DND-41 (cell line): ENCODE measurements at regions not wholly inside any gene's neighbourhood (a gene's known extent, or its start where the extent isn't known, plus 50 kb on each side); places are given as distances from the start of the nearest gene placed in this dataset.

Experiments used
- ATAC-seq: fragments of 200-7000 bp; cut with Tn5 transposase; 3 replicates; pipeline ENCODE4 v1.9.1; 2021; ENCODE audit warnings: low read depth; ENCODE audit not compliant: insufficient read depth
- DNase-seq: peaks from one replicate; pipeline ENCODE4 v3.0.0-alpha.2; 2020
- H2AFZ ChIP-seq: 2 replicates; pipeline ENCODE4 v1.6.0; 2012; ENCODE audit warnings: low read depth, low read length
- H3K27ac ChIP-seq: 2 replicates; pipeline ENCODE4 v1.5.1; 2012; ENCODE audit warnings: low read length, inconsistent platforms
- H3K27me3 ChIP-seq: fragments of 200-600 bp; sonication (generic); 2 replicates; pipeline ENCODE4 v1.6.0; 2012; ENCODE audit warnings: low read length, mild to moderate bottlenecking, inconsistent platforms; ENCODE audit not compliant: insufficient read depth, poor library complexity
- H3K36me3 ChIP-seq: 2 replicates; pipeline ENCODE4 v1.5.1; 2012; ENCODE audit warnings: low read length, inconsistent platforms; ENCODE audit not compliant: insufficient read depth
- H3K4me1 ChIP-seq: 2 replicates; pipeline ENCODE4 v1.5.1; 2012; ENCODE audit warnings: mild to moderate bottlenecking, low read length; ENCODE audit not compliant: insufficient read depth
- H3K4me2 ChIP-seq: 2 replicates; pipeline ENCODE4 v1.6.0; 2012; ENCODE audit warnings: mild to moderate bottlenecking, moderate library complexity, low read length, inconsistent platforms; ENCODE audit not compliant: insufficient read depth
- H3K4me3 ChIP-seq, 2 experiments: fragments of 200-600 bp in 1 of 2; shearing (Covaris generic) in 1 of 2; 2 replicates each; pipeline ENCODE4 v1.5.1; 2012 to 2016; ENCODE audit warnings: inconsistent platforms in 2 of 2, low read length in 2 of 2, mild to moderate bottlenecking in 2 of 2, low read depth in 1 of 2, moderate library complexity in 1 of 2
- H3K79me2 ChIP-seq: 2 replicates; pipeline ENCODE4 v1.6.0; 2012; ENCODE audit warnings: low read length, inconsistent platforms; ENCODE audit not compliant: insufficient read depth
- H3K9ac ChIP-seq: 2 replicates; pipeline ENCODE4 v1.6.0; 2012; ENCODE audit warnings: low read depth, mild to moderate bottlenecking, inconsistent platforms, low read length, moderate library complexity
- H3K9me3 ChIP-seq: 2 replicates; pipeline ENCODE4 v1.5.1; 2012; ENCODE audit warnings: low read length, moderate library complexity, mild to moderate bottlenecking, inconsistent platforms; ENCODE audit not compliant: insufficient read depth, severe bottlenecking
- H4K20me1 ChIP-seq: 2 replicates; pipeline ENCODE4 v1.6.0; 2012; ENCODE audit warnings: low read length; ENCODE audit not compliant: insufficient read depth
- CTCF ChIP-seq: IDR thresholded peaks from 2 replicates; pipeline ENCODE4 v1.5.1; 2012; ENCODE audit warnings: borderline replicate concordance, low read length, moderate library complexity, mild to moderate bottlenecking; ENCODE audit not compliant: poor library complexity, severe bottlenecking; ENCODE audit errors: extremely low read depth
- EZH2 ChIP-seq: IDR thresholded peaks from 3 replicates; pipeline ENCODE4 v1.6.1; 2012; ENCODE audit warnings: borderline replicate concordance, low read depth, mild to moderate bottlenecking, moderate library complexity, low read length, inconsistent platforms; ENCODE audit not compliant: severe bottlenecking

- no peak overlapping the region for H2AFZ ChIP-seq
- no peaks in the 10 kb centered on the region for H3K27me3 ChIP-seq
- H3K36me3 ChIP-seq = no peaks in the 10 kb centered on the region
Measured at GRCh38 chr4:187109636-187110035, 386.0 kb upstream of the FAT1 start.

GRCh38 chr4:187118166-187118565 lies 394.5 kb upstream of the FAT1 start:
- no peaks in the 10 kb centered on the region for H4K20me1 ChIP-seq
- ATAC-seq = no peak
- H3K4me3 ChIP-seq = no peak overlapping the region
- H3K9ac ChIP-seq = no peak overlapping the region
- H3K27ac ChIP-seq = no peak overlapping the region
- H2AFZ ChIP-seq = no peak overlapping the region
- no peaks in the 10 kb centered on the region for H3K27me3 ChIP-seq
- H3K36me3 ChIP-seq = no peaks in the 10 kb centered on the region
- H3K4me2 ChIP-seq = no peak overlapping the region
- DNase-seq = no peak
- TF ChIP-seq EZH2 (no peak), CTCF (no peak)
- H3K79me2 ChIP-seq = no peaks in the 10 kb centered on the region
- no peaks in the 10 kb centered on the region for H3K4me1 ChIP-seq
- H3K9me3 ChIP-seq = no peaks in the 10 kb centered on the region

More at GRCh38 chr4:187109636-187110035, 386.0 kb upstream of the FAT1 start:
- Histone ChIP-seq H3K9ac (no peak overlapping the region), H3K9me3 (no peaks in the 10 kb centered on the region), H3K4me2 (no peak overlapping the region), H3K79me2 (no peaks in the 10 kb centered on the region), H4K20me1 (no peaks in the 10 kb centered on the region), H3K4me3 (no peak overlapping the region), H3K27ac (no peak overlapping the region), H3K4me1 (no peaks in the 10 kb centered on the region)
- DNase-seq (no peak), ATAC-seq (no peak)
- TF ChIP-seq CTCF (no peak), EZH2 (no peak)

GRCh38 chr4:187118602-187119120 lies 395.0 kb upstream of the FAT1 start:
- Histone ChIP-seq H2AFZ (no peak overlapping the region), H3K27me3 (no peaks in the 10 kb centered on the region), H3K4me3 (no peak overlapping the region), H3K36me3 (no peaks in the 10 kb centered on the region), H3K79me2 (no peaks in the 10 kb centered on the region), H4K20me1 (no peaks in the 10 kb centered on the region), H3K9ac (no peak overlapping the region), H3K4me1 (no peaks in the 10 kb centered on the region), H3K4me2 (no peak overlapping the region), H3K27ac (no peak overlapping the region), H3K9me3 (no peaks in the 10 kb centered on the region)
- no peak for DNase-seq
- no peak for TF ChIP-seq EZH2
- TF ChIP-seq CTCF = no peak
- no peak for ATAC-seq

- DNase-seq (no peak), ATAC-seq (no peak)
- Histone ChIP-seq H3K79me2 (no peaks in the 10 kb centered on the region), H3K9ac (no peak overlapping the region), H3K36me3 (no peaks in the 10 kb centered on the region), H3K4me3 (no peak overlapping the region), H3K4me1 (no peaks in the 10 kb centered on the region), H3K4me2 (no peak overlapping the region), H4K20me1 (no peaks in the 10 kb centered on the region), H3K9me3 (peaks cover 11% of the 10 kb centered on the region), H2AFZ (no peak overlapping the region), H3K27me3 (no peaks in the 10 kb centered on the region), H3K27ac (no peak overlapping the region)
- TF ChIP-seq CTCF (no peak), EZH2 (no peak)
Measured at GRCh38 chr4:187124331-187124730, 400.7 kb upstream of the FAT1 start.
